Nephron progenitor cell (in vitro differentiated cells): ENCODE measurements at regions not wholly inside any gene's neighbourhood (a gene's known extent, or its start where the extent isn't known, plus 50 kb on each side); places are given as distances from the start of the nearest gene placed in this dataset.

Experiments used
- DNase-seq: peaks from one replicate; pipeline ENCODE4 v3.0.0; 2021
- H3K27ac Mint-ChIP-seq: 2 replicates; pipeline ENCODE4 v1.8.0; 2021; ENCODE audit warnings: mild to moderate bottlenecking, moderate library complexity, mixed read lengths
- H3K27me3 Mint-ChIP-seq: 2 replicates; pipeline ENCODE4 v1.8.0; 2021; ENCODE audit warnings: mild to moderate bottlenecking, low read depth, mixed read lengths; ENCODE audit not compliant: poor library complexity
- H3K36me3 Mint-ChIP-seq: 2 replicates; pipeline ENCODE4 v1.8.0; 2021; ENCODE audit warnings: low read depth, mixed read lengths
- H3K4me1 Mint-ChIP-seq: 2 replicates; pipeline ENCODE4 v1.8.0; 2021; ENCODE audit warnings: mixed read lengths
- H3K4me3 Mint-ChIP-seq: 2 replicates; pipeline ENCODE4 v1.8.0; 2021; ENCODE audit warnings: mild to moderate bottlenecking, moderate library complexity, mixed read lengths
- H3K9me3 Mint-ChIP-seq: 2 replicates; pipeline ENCODE4 v1.8.0; 2021; ENCODE audit warnings: mild to moderate bottlenecking, moderate library complexity, mixed read lengths
- TF ChIP-seq, protein P1 (sequence below): fragments of 200-600 bp; sonication (generic); IDR thresholded peaks from 2 replicates; pipeline ENCODE4 v1.5.0; 2021; ENCODE audit warnings: antibody characterized with exemption

DNA sequence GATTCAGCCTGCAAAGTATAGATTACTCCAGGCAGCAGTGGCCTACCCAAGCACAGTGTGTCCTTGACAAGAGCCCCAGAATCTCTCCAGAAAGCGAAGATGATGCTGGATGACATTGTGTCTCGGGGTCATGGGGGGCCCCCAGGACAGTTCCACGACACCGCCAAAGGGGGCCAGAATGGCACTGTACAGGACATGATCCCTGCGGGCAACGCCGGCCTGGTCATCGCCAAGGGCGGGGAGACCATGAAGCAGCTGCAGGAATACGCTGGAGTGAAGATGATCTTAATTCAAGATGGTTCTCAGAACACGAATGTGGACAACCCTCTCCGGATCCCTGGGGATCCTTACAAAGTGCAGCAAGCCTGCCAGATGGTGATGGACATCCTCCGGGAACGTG, 107.0 kb upstream of the MTAP start:
- H3K36me3 Mint-ChIP-seq: no peaks in the 10 kb centered on the region
- TF ChIP-seq, protein P1, sequence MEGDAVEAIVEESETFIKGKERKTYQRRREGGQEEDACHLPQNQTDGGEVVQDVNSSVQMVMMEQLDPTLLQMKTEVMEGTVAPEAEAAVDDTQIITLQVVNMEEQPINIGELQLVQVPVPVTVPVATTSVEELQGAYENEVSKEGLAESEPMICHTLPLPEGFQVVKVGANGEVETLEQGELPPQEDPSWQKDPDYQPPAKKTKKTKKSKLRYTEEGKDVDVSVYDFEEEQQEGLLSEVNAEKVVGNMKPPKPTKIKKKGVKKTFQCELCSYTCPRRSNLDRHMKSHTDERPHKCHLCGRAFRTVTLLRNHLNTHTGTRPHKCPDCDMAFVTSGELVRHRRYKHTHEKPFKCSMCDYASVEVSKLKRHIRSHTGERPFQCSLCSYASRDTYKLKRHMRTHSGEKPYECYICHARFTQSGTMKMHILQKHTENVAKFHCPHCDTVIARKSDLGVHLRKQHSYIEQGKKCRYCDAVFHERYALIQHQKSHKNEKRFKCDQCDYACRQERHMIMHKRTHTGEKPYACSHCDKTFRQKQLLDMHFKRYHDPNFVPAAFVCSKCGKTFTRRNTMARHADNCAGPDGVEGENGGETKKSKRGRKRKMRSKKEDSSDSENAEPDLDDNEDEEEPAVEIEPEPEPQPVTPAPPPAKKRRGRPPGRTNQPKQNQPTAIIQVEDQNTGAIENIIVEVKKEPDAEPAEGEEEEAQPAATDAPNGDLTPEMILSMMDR: no peak
- H3K27me3 Mint-ChIP-seq: no peaks in the 10 kb centered on the region
- H3K9me3 Mint-ChIP-seq: peaks cover 22% of the 10 kb centered on the region
- H3K4me3 Mint-ChIP-seq: no peak overlapping the region
- H3K4me1 Mint-ChIP-seq: no peaks in the 10 kb centered on the region
- no peak overlapping the region for H3K27ac Mint-ChIP-seq
- no peak for DNase-seq

DNA sequence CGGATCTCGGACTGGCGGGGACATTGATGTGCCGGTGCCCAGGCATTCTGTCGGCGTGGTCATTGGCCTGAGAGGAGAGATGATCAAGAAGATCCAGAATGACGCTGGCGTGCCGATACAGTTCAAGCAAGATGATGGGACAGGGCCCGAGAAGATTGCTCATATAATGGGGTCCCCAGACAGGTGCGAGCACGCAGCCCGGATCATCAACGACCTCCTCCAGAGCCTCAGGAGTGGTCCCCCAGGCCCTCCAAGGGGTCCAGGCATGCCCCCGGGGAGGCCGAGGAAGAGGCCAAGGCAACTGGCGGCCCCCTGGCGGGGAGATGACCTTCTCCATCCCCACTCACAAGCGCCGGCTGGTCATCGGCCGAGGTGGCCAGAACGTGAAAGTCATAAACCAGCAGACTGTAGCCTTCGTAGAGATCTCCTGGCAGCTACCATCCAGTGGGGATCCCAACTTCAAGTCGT, 106.5 kb upstream of the MTAP start:
- H3K9me3 Mint-ChIP-seq: peaks cover 22% of the 10 kb centered on the region
- no peak overlapping the region for H3K27ac Mint-ChIP-seq
- H3K27me3 Mint-ChIP-seq: no peaks in the 10 kb centered on the region
- no peak overlapping the region for H3K4me3 Mint-ChIP-seq
- no peaks in the 10 kb centered on the region for H3K4me1 Mint-ChIP-seq
- H3K36me3 Mint-ChIP-seq: no peaks in the 10 kb centered on the region
- TF ChIP-seq, protein P1: no peak
- no peak for DNase-seq

GRCh38 chr9:21696411-21696871, 106.0 kb upstream of the MTAP start:
- no peak overlapping the region for H3K27ac Mint-ChIP-seq
- TF ChIP-seq, protein P1: no peak
- no peaks in the 10 kb centered on the region for H3K27me3 Mint-ChIP-seq
- H3K36me3 Mint-ChIP-seq: no peaks in the 10 kb centered on the region
- no peak overlapping the region for H3K4me3 Mint-ChIP-seq
- peaks cover 22% of the 10 kb centered on the region for H3K9me3 Mint-ChIP-seq
- no peaks in the 10 kb centered on the region for H3K4me1 Mint-ChIP-seq
- DNase-seq: no peak

DNA sequence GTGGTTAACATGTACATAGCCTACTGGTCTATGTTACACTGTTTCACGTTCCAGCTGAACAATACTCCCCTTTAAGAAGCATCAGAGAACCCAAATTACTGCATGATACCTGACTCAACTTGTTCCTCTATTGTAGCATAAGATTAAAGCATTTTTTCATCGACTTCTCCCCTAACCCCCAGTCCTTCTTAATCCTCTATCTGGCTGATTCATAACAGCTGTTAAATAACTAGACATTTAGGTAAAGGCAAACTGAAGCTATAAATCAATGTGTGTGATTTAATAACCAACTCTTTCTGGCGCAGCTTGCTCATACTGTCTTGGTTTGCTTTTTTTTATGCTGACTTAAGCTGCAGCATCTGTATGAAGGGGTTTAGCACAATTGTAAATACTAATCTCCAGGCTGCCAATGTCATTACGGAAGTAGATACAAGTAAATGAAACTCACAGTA, 94.2 kb upstream of the MTAP start:
- no peaks in the 10 kb centered on the region for H3K36me3 Mint-ChIP-seq
- H3K4me1 Mint-ChIP-seq: peaks cover 26% of the 10 kb centered on the region
- no peak overlapping the region for H3K27ac Mint-ChIP-seq
- TF ChIP-seq, protein P1: no peak
- no peak overlapping the region for H3K4me3 Mint-ChIP-seq
- no peak for DNase-seq
- peaks cover 12% of the 10 kb centered on the region for H3K27me3 Mint-ChIP-seq
- no peaks in the 10 kb centered on the region for H3K9me3 Mint-ChIP-seq

- no peak for DNase-seq
- no peak overlapping the region for H3K27ac Mint-ChIP-seq
- H3K27me3 Mint-ChIP-seq: peaks cover 9% of the 10 kb centered on the region
- H3K36me3 Mint-ChIP-seq: no peaks in the 10 kb centered on the region
- peaks cover 26% of the 10 kb centered on the region for H3K4me1 Mint-ChIP-seq
- no peak overlapping the region for H3K4me3 Mint-ChIP-seq
- TF ChIP-seq, protein P1: no peak
- no peaks in the 10 kb centered on the region for H3K9me3 Mint-ChIP-seq
Measured at GRCh38 chr9:21708856-21709255, 93.6 kb upstream of the MTAP start.

- no peak overlapping the region for H3K4me3 Mint-ChIP-seq
- DNase-seq: peak; percentile 73
- no peak overlapping the region for H3K27ac Mint-ChIP-seq
- H3K4me1 Mint-ChIP-seq: peaks cover 26% of the 10 kb centered on the region
- H3K9me3 Mint-ChIP-seq: no peaks in the 10 kb centered on the region
- peaks cover 9% of the 10 kb centered on the region for H3K27me3 Mint-ChIP-seq
- TF ChIP-seq, protein P1: peak; percentile 75
- H3K36me3 Mint-ChIP-seq: no peaks in the 10 kb centered on the region
Measured at GRCh38 chr9:21709464-21710058, 92.9 kb upstream of the MTAP start.
